ENCODE measurements at regions not wholly inside any gene's neighbourhood (a gene's known extent, or its start where the extent isn't known, plus 50 kb on each side); places are given as distances from the start of the nearest gene placed in this dataset.

GRCh38 chr4:11904117-11904535 is 475.4 kb upstream of the HS3ST1 start:
- ATAC-seq, result peak; percentile 53 to 82 (median 78)
- Histone ChIP-seq H3K4me3 (no peak overlapping the region), H3K27ac (no peak overlapping the region), H3K4me1 (no peaks in the 10 kb centered on the region), H3K9me3 (no peaks in the 10 kb centered on the region), H3K27me3 (no peaks in the 10 kb centered on the region), H3K36me3 (no peaks in the 10 kb centered on the region)
- peak in 1 of 3 donors; percentile 45 for DNase-seq
- intact Hi-C loops (cut with DNase I), result no loop called here
- TF ChIP-seq CTCF (IDR thresholded peaks at IDR 0.05) (no peak), POLR2A (IDR thresholded peaks at IDR 0.05) (no peak)
- WGBS (ENCODE audit: insufficient coverage, low coverage, low lambda C conversion rate, missing lambda C conversion rate), result 13% methylated on average over 2 of the region's 2 CpGs

- Histone ChIP-seq H3K27ac (no peak overlapping the region), H3K27me3 (no peaks in the 10 kb centered on the region), H3K4me1 (no peaks in the 10 kb centered on the region), H3K4me3 (no peak overlapping the region), H3K9me3 (no peaks in the 10 kb centered on the region), H3K36me3 (no peaks in the 10 kb centered on the region)
- ATAC-seq (no peak), DNase-seq (no peak)
- no peak for TF ChIP-seq CTCF (IDR thresholded peaks at IDR 0.05)
- no peak for TF ChIP-seq POLR2A (IDR thresholded peaks at IDR 0.05)
- intact Hi-C loops (cut with DNase I), result no loop called here
- 56% methylated on average over 1 of the region's 1 CpG for WGBS (ENCODE audit: insufficient coverage, low coverage, low lambda C conversion rate, missing lambda C conversion rate)
These were observed 472.4 kb upstream of the HS3ST1 start for GRCh38 chr4:11901089-11901488.

GRCh38 chr4:11900359-11900758 is 471.7 kb upstream of the HS3ST1 start:
- no peaks in the 10 kb centered on the region for H3K27me3 ChIP-seq
- H3K9me3 ChIP-seq, result no peaks in the 10 kb centered on the region
- no peak for ATAC-seq
- H3K4me1 ChIP-seq, result no peaks in the 10 kb centered on the region
- WGBS (ENCODE audit: insufficient coverage, low coverage, low lambda C conversion rate, missing lambda C conversion rate), result 67% methylated on average over 1 of the region's 1 CpG
- no peak for DNase-seq
- H3K4me3 ChIP-seq, result no peak overlapping the region
- intact Hi-C loops (cut with DNase I), result no loop called here
- TF ChIP-seq POLR2A (IDR thresholded peaks at IDR 0.05), result no peak
- no peak for TF ChIP-seq CTCF (IDR thresholded peaks at IDR 0.05)
- no peaks in the 10 kb centered on the region for H3K36me3 ChIP-seq
- H3K27ac ChIP-seq, result no peak overlapping the region

GRCh38 chr4:11898796-11899195 is 470.1 kb upstream of the HS3ST1 start:
- intact Hi-C loops (cut with DNase I), result no loop called here
- ATAC-seq, result no peak

More at GRCh38 chr4:11898796-11899195, 470.1 kb upstream of the HS3ST1 start:
- Histone ChIP-seq H3K27ac (no peak overlapping the region), H3K9me3 (no peaks in the 10 kb centered on the region), H3K27me3 (no peaks in the 10 kb centered on the region), H3K36me3 (no peaks in the 10 kb centered on the region), H3K4me3 (no peak overlapping the region), H3K4me1 (no peaks in the 10 kb centered on the region)
- DNase-seq, result no peak
- 20% methylated on average over 1 of the region's 1 CpG for WGBS (ENCODE audit: insufficient coverage, low coverage, low lambda C conversion rate, missing lambda C conversion rate)
- no peak for TF ChIP-seq CTCF (IDR thresholded peaks at IDR 0.05)
- no peak for TF ChIP-seq POLR2A (IDR thresholded peaks at IDR 0.05)

Data from right lobe of liver (tissue), 6 donors.